ENCODE measurements at regions not wholly inside any gene's neighbourhood (a gene's known extent, or its start where the extent isn't known, plus 50 kb on each side); places are given as distances from the start of the nearest gene placed in this dataset.

DNA sequence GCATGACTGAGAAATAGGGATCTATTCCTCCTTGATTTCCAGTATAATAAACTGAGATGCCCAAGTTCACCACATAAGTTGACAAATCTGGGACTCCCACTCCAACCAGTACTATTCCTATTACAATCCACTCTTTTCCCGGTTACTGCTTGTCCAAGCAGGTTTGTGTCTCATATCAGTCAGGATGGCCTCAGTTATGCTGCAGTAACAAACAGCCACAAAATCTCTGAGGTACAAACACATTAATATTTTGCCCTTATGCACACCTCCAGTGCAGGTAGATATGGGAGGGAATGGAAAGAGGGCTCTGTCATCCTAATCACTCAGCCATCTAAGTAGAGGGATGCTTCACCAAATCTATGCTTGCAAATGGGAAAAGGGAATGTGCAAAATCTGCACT, 207.8 kb downstream of the RAB28 start:
- 98% methylated on average over 1 of the region's 1 CpG for WGBS
- TF ChIP-seq HNF4G (IDR thresholded peaks at IDR 0.05) = no peak
- TF ChIP-seq, protein P1, sequence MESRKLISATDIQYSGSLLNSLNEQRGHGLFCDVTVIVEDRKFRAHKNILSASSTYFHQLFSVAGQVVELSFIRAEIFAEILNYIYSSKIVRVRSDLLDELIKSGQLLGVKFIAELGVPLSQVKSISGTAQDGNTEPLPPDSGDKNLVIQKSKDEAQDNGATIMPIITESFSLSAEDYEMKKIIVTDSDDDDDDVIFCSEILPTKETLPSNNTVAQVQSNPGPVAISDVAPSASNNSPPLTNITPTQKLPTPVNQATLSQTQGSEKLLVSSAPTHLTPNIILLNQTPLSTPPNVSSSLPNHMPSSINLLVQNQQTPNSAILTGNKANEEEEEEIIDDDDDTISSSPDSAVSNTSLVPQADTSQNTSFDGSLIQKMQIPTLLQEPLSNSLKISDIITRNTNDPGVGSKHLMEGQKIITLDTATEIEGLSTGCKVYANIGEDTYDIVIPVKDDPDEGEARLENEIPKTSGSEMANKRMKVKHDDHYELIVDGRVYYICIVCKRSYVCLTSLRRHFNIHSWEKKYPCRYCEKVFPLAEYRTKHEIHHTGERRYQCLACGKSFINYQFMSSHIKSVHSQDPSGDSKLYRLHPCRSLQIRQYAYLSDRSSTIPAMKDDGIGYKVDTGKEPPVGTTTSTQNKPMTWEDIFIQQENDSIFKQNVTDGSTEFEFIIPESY (IDR thresholded peaks at IDR 0.05) = no peak
- no peak for TF ChIP-seq EGR1 (IDR thresholded peaks at IDR 0.05; ENCODE audit: low read depth in 2 of 2)
- no peak for TF ChIP-seq FOXA1 (IDR thresholded peaks at IDR 0.05)
- Histone ChIP-seq H3K9me3 (ENCODE audit: control insufficient read depth in 4 of 4, low read length in 3 of 4) (peaks cover 1 to 13% (median 9%) of the 10 kb centered on the region in 4 donors), H3K9ac (ENCODE audit: low read depth in 1 of 2, low read length in 2 of 2) (no peak overlapping the region), H3K4me3 (ENCODE audit: low read depth in 1 of 3, low read length in 3 of 3) (no peak overlapping the region), H3K36me3 (ENCODE audit: control insufficient read depth in 4 of 4, insufficient read depth in 3 of 4, low read depth in 1 of 4, low read length in 3 of 4) (no peaks in the 10 kb centered on the region), H3K27me3 (ENCODE audit: control insufficient read depth in 4 of 4, insufficient read depth in 4 of 4, low read length in 3 of 4) (no peaks in the 10 kb centered on the region), H3K4me1 (ENCODE audit: control insufficient read depth in 4 of 4, insufficient read depth in 4 of 4, low read length in 3 of 4) (no peaks in the 10 kb centered on the region), H3K27ac (ENCODE audit: low read depth in 1 of 2, low read length in 2 of 2) (no peak overlapping the region)
- DNase-seq (ENCODE audit: low spot score) = no peak

DNA sequence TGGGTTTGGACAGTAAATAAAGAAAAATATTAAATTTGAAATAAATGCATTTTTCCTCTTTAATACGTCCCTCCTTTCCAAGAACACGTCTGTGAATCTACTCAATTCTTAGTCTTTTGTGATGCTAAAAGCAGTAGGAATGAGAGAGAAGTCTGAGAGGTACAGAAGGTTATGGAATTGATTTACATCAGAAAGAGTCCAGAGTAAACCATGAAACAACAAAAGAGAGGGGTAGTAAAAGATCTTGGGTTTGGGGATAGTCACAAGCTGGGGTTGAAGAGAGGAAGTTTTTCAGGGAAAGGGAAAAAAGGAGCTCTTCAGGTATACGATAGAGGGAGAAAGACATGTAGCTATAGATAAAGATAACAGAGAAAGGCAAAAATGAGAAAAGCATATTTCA, 215.4 kb downstream of the RAB28 start:
- no peak overlapping the region for H3K9ac ChIP-seq (ENCODE audit: low read depth in 1 of 2, low read length in 2 of 2)
- H3K9me3 ChIP-seq (ENCODE audit: control insufficient read depth in 4 of 4, low read length in 3 of 4) = peaks cover 0 to 2% (median 0%) of the 10 kb centered on the region in 4 donors
- H3K27me3 ChIP-seq (ENCODE audit: control insufficient read depth in 4 of 4, insufficient read depth in 4 of 4, low read length in 3 of 4) = no peaks in the 10 kb centered on the region
- no peaks in the 10 kb centered on the region for H3K4me1 ChIP-seq (ENCODE audit: control insufficient read depth in 4 of 4, insufficient read depth in 4 of 4, low read length in 3 of 4)
- no peak for DNase-seq (ENCODE audit: low spot score)
- no peaks in the 10 kb centered on the region for H3K36me3 ChIP-seq (ENCODE audit: control insufficient read depth in 4 of 4, insufficient read depth in 3 of 4, low read depth in 1 of 4, low read length in 3 of 4)
- TF ChIP-seq FOXA2 (IDR thresholded peaks at IDR 0.05) (no peak), JUND (IDR thresholded peaks at IDR 0.05) (no peak), YY1 (IDR thresholded peaks at IDR 0.05) (no peak), RAD21 (IDR thresholded peaks at IDR 0.05) (no peak), RXRA (IDR thresholded peaks at IDR 0.05) (no peak), TAF1 (conservative IDR thresholded peaks at IDR 0.05) (no peak), HNF4G (IDR thresholded peaks at IDR 0.05) (no peak)
- TF ChIP-seq, protein P2, sequence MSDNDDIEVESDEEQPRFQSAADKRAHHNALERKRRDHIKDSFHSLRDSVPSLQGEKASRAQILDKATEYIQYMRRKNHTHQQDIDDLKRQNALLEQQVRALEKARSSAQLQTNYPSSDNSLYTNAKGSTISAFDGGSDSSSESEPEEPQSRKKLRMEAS (IDR thresholded peaks at IDR 0.05) = no peak
- TF ChIP-seq, protein P1 (IDR thresholded peaks at IDR 0.05) = no peak
- TF ChIP-seq, protein P3, sequence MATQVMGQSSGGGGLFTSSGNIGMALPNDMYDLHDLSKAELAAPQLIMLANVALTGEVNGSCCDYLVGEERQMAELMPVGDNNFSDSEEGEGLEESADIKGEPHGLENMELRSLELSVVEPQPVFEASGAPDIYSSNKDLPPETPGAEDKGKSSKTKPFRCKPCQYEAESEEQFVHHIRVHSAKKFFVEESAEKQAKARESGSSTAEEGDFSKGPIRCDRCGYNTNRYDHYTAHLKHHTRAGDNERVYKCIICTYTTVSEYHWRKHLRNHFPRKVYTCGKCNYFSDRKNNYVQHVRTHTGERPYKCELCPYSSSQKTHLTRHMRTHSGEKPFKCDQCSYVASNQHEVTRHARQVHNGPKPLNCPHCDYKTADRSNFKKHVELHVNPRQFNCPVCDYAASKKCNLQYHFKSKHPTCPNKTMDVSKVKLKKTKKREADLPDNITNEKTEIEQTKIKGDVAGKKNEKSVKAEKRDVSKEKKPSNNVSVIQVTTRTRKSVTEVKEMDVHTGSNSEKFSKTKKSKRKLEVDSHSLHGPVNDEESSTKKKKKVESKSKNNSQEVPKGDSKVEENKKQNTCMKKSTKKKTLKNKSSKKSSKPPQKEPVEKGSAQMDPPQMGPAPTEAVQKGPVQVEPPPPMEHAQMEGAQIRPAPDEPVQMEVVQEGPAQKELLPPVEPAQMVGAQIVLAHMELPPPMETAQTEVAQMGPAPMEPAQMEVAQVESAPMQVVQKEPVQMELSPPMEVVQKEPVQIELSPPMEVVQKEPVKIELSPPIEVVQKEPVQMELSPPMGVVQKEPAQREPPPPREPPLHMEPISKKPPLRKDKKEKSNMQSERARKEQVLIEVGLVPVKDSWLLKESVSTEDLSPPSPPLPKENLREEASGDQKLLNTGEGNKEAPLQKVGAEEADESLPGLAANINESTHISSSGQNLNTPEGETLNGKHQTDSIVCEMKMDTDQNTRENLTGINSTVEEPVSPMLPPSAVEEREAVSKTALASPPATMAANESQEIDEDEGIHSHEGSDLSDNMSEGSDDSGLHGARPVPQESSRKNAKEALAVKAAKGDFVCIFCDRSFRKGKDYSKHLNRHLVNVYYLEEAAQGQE (IDR thresholded peaks at IDR 0.05) = no peak
- TF ChIP-seq, protein P4, sequence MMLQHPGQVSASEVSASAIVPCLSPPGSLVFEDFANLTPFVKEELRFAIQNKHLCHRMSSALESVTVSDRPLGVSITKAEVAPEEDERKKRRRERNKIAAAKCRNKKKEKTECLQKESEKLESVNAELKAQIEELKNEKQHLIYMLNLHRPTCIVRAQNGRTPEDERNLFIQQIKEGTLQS (IDR thresholded peaks at IDR 0.05) = no peak
- no peak overlapping the region for H3K27ac ChIP-seq (ENCODE audit: low read depth in 1 of 2, low read length in 2 of 2)
- H3K4me3 ChIP-seq (ENCODE audit: low read depth in 1 of 3, low read length in 3 of 3) = no peak overlapping the region
- 91% methylated on average over 3 of the region's 3 CpGs for WGBS
